Activated CD8-positive, alpha-beta memory T cell treated with anti-CD3 and anti-CD28 coated beads for 1 hour (primary cell): ENCODE measurements at regions not wholly inside any gene's neighbourhood (a gene's known extent, or its start where the extent isn't known, plus 50 kb on each side); places are given as distances from the start of the nearest gene placed in this dataset.

ENCODE experiments used
- DNase-seq, 2 donors: peaks; one replicate each; pipeline ENCODE4 v3.0.0-alpha.2; 2020; ENCODE audit warnings: low read depth in 1 of 2; ENCODE audit errors: extremely low read depth in 1 of 2

- no peak for DNase-seq
Observed at GRCh38 chr1:56442290-56442877, 137.0 kb downstream of the PLPP3 start.

- DNase-seq: no peak
Observed at GRCh38 chr1:56441601-56442000, 137.8 kb downstream of the PLPP3 start.

- no peak for DNase-seq
Observed at GRCh38 chr1:56439610-56440264, 139.6 kb downstream of the PLPP3 start.

- DNase-seq: no peak
Observed at GRCh38 chr1:56438901-56439551, 140.3 kb downstream of the PLPP3 start.

- no peak for DNase-seq
Observed at GRCh38 chr1:56437959-56438358, 141.4 kb downstream of the PLPP3 start.

- no peak for DNase-seq
Observed at GRCh38 chr1:56436912-56437417, 142.4 kb downstream of the PLPP3 start.

GRCh38 chr1:56436296-56436695, 143.1 kb downstream of the PLPP3 start:
- no peak for DNase-seq

- no peak for DNase-seq
Observed at GRCh38 chr1:56435434-56436262, 143.7 kb downstream of the PLPP3 start.

GRCh38 chr1:56434740-56435139, 144.6 kb downstream of the PLPP3 start:
- no peak for DNase-seq

- no peak for DNase-seq
Observed at GRCh38 chr1:56434025-56434424, 145.3 kb downstream of the PLPP3 start.

GRCh38 chr1:56433056-56433577, 146.2 kb downstream of the PLPP3 start:
- no peak for DNase-seq

- no peak for DNase-seq
Observed at GRCh38 chr1:56432166-56432971, 147.0 kb downstream of the PLPP3 start.

GRCh38 chr1:56430141-56430839, 149.1 kb downstream of the PLPP3 start:
- DNase-seq: no peak

- DNase-seq: no peak
Observed at GRCh38 chr1:56429288-56429687, 150.1 kb downstream of the PLPP3 start.

- no peak for DNase-seq
Observed at GRCh38 chr1:56426587-56427381, 152.6 kb downstream of the PLPP3 start.

- DNase-seq: no peak
Observed at GRCh38 chr1:56425494-56426037, 153.8 kb downstream of the PLPP3 start.

- no peak for DNase-seq
Observed at GRCh38 chr1:56424744-56425493, 154.4 kb downstream of the PLPP3 start.

- DNase-seq: no peak
Observed at GRCh38 chr1:56423716-56424115, 155.6 kb downstream of the PLPP3 start.
